ENCODE measurements at regions not wholly inside any gene's neighbourhood (a gene's known extent, or its start where the extent isn't known, plus 50 kb on each side); places are given as distances from the start of the nearest gene placed in this dataset.

- H4K8ac ChIP-seq (ENCODE audit: extremely low read depth, insufficient read depth, low read length) = no peak overlapping the region
- H3K23ac ChIP-seq (ENCODE audit: insufficient read length) = no peak overlapping the region
- no peak overlapping the region for H3K56ac ChIP-seq (replicated peaks; ENCODE audit: insufficient read length, low read depth, low read length)
- ChIA-PET CTCF (ENCODE audit: partially characterized antibody) (interaction anchor here (0.8 to 1.8 kb wide), 7 partner anchors 10 to 78 kb away, joined by 3 to 8 read pairs (median 4); no protein-coding TSS in a partner anchor), POLR2A (ENCODE audit: partially characterized antibody) (interaction anchor here (1.1 to 1.2 kb wide), 2 partner anchors 9 to 20 kb away, joined by 3 to 5 read pairs; no protein-coding TSS in a partner anchor)
- no peak overlapping the region for H2AK5ac ChIP-seq (ENCODE audit: low read depth, low read length)
- FAIRE-seq = no peak
- H3K36me3 ChIP-seq (ENCODE audit: control insufficient read depth in 2 of 4, insufficient read depth in 4 of 4, low read length in 3 of 4) = no peaks in the 10 kb centered on the region
- no peak overlapping the region for H3K27ac ChIP-seq (ENCODE audit: low read depth, low read length)
- H3K9ac ChIP-seq (replicated peaks in 1 of 4; ENCODE audit: extremely low read depth in 1 of 4, low read depth in 3 of 4, low read length in 3 of 4) = no peak overlapping the region
- H3K27me3 ChIP-seq (replicated peaks in 1 of 4; ENCODE audit: control insufficient read depth in 3 of 4, extremely low read depth in 1 of 4, insufficient read depth in 3 of 4, low read length in 3 of 4) = no peaks in the 10 kb centered on the region; a peak in 1 of 7 replicates
- H2AFZ ChIP-seq (ENCODE audit: low read length) = no peak overlapping the region
- no peak overlapping the region for H2BK20ac ChIP-seq (ENCODE audit: low read length)
- H3K9me3 ChIP-seq (ENCODE audit: insufficient read depth in 2 of 2, low read depth in 1 of 2, low read length in 1 of 2) = no peaks in the 10 kb centered on the region
- H4K91ac ChIP-seq (replicated peaks; ENCODE audit: insufficient read length, low read length) = no peak overlapping the region
- H3K79me1 ChIP-seq (ENCODE audit: low read depth, low read length) = no peaks in the 10 kb centered on the region
- no peak overlapping the region for H3K4me3 ChIP-seq (ENCODE audit: extremely low read depth in 1 of 4, insufficient read depth in 2 of 4, low read depth in 3 of 4, low read length in 4 of 4)
- H3K4me1 ChIP-seq (replicated peaks in 1 of 4; ENCODE audit: control insufficient read depth in 3 of 4, insufficient read depth in 4 of 4, low read length in 3 of 4) = no peaks in the 10 kb centered on the region
- H2BK15ac ChIP-seq (ENCODE audit: low read length) = no peak overlapping the region
- no peak overlapping the region for H3K14ac ChIP-seq (ENCODE audit: insufficient read length)
- H3K18ac ChIP-seq (ENCODE audit: extremely low read depth, low read length) = no peak overlapping the region
- H4K5ac ChIP-seq (ENCODE audit: insufficient read length, low read depth, low read length) = no peak overlapping the region
- H2BK12ac ChIP-seq (ENCODE audit: low read depth, low read length) = no peak overlapping the region
- no peaks in the 10 kb centered on the region for H3K79me2 ChIP-seq (ENCODE audit: control insufficient read depth in 1 of 2, insufficient read depth in 2 of 2, low read length in 2 of 2)
- H4K20me1 ChIP-seq (replicated peaks in 1 of 2; ENCODE audit: control insufficient read depth in 1 of 2, insufficient read depth in 2 of 2, low read length in 2 of 2) = no peaks in the 10 kb centered on the region
- no peaks in the 10 kb centered on the region for H3K23me2 ChIP-seq (ENCODE audit: low read depth, low read length)
- no peak overlapping the region for H3K4ac ChIP-seq (replicated peaks; ENCODE audit: insufficient read length, low read depth, low read length)
- no peak overlapping the region for H2BK120ac ChIP-seq (replicated peaks; ENCODE audit: low read depth, low read length)
- no peak overlapping the region for H2BK5ac ChIP-seq (ENCODE audit: low read depth, low read length)
- no peak overlapping the region for H3K4me2 ChIP-seq (ENCODE audit: insufficient read depth in 1 of 2, low read depth in 2 of 2, low read length in 2 of 2)
- WGBS, 2 experiments (ENCODE audit: extremely low coverage in 1 of 2, insufficient coverage in 1 of 2, insufficient read length in 1 of 2, insufficient replicate concordance in 2 of 2, low coverage in 1 of 2, low lambda C conversion rate in 2 of 2, missing lambda C conversion rate in 1 of 2) = 61% methylated on average over 3 of the region's 3 CpGs; no CpG with 5 or more reads in 1 of the 2 experiments
- DNase-seq (ENCODE audit: low read depth in 1 of 2, low spot score in 2 of 2) = no peak
- TF ChIP-seq KDM1A (IDR thresholded peaks at IDR 0.05; ENCODE audit: borderline replicate concordance, low read length) (no peak), EZH2 (IDR thresholded peaks at IDR 0.05; ENCODE audit: low read depth, low read length, severe bottlenecking) (no peak), ZNF274 (IDR thresholded peaks at IDR 0.05; ENCODE audit: borderline replicate concordance, extremely low read depth, low read length) (no peak)
Observed at GRCh38 chr11:72525466-72525865, 91.1 kb upstream of the CLPB start.

All from H1 (cell line).